Endothelial cell of umbilical vein (primary cell): ENCODE measurements at regions not wholly inside any gene's neighbourhood (a gene's known extent, or its start where the extent isn't known, plus 50 kb on each side); places are given as distances from the start of the nearest gene placed in this dataset.

Experiments
- BruUV-seq: library from RNA; stranded (reverse); fragments of 400-500 nt; replicated peaks from 2 replicates; lab custom pipeline; 2021; lab: Mats Ljungman, UMichigan
- CTCF ChIA-PET: fragments of 300-600, 350-600 bp; sonication (Branson Sonifier 250); formaldehyde crosslinking; loops from one replicate; lab custom pipeline; 2021; ENCODE audit warnings: antibody characterized with exemption, inconsistent platforms; lab: Charles Lee
- POLR2A ChIA-PET: fragments of 300-600, 350-600 bp; sonication (Branson Sonifier 250); formaldehyde crosslinking; loops from one replicate; lab custom pipeline; 2021; ENCODE audit warnings: antibody characterized with exemption, inconsistent platforms; lab: Charles Lee
- DNase-seq: peaks from one replicate; pipeline ENCODE4 v3.0.0-alpha.2; 2011; ENCODE audit warnings: low read depth, low spot score
- FAIRE-seq: peaks from 2 replicates; lab custom pipeline; 2011; peaks lifted over from hg19 to GRCh38; lab: Jason Lieb, UNC
- H2AFZ ChIP-seq: 2 replicates; pipeline ENCODE4 v1.6.0; 2012; ENCODE audit warnings: low read depth, low read length, control low read depth, inconsistent platforms
- H3K27ac ChIP-seq: 2 replicates; pipeline ENCODE4 v1.5.1; 2011; ENCODE audit warnings: low read depth, mild to moderate bottlenecking, control low read depth, low read length, moderate library complexity; ENCODE audit not compliant: insufficient read depth
- H3K27me3 ChIP-seq, 2 experiments: 2 replicates each; pipeline versions ENCODE4 v1.6.0 to v1.6.1; 2011; ENCODE audit warnings: low read length in 2 of 2, mixed read lengths in 1 of 2; ENCODE audit not compliant: control insufficient read depth in 2 of 2, insufficient read depth in 2 of 2
- H3K36me3 ChIP-seq, 2 experiments: 2 replicates in 1 of 2; 3 replicates in 1 of 2; pipeline ENCODE4 v1.5.1; 2011; ENCODE audit warnings: low read length in 2 of 2, mild to moderate bottlenecking in 1 of 2, moderate library complexity in 1 of 2; ENCODE audit not compliant: control insufficient read depth in 2 of 2, insufficient read depth in 2 of 2; ENCODE audit errors: extremely low read depth in 1 of 2
- H3K4me1 ChIP-seq: 3 replicates; pipeline ENCODE4 v1.5.1; 2011; ENCODE audit warnings: mild to moderate bottlenecking, low read length; ENCODE audit not compliant: control insufficient read depth, insufficient read depth; ENCODE audit errors: extremely low read depth
- H3K4me2 ChIP-seq: 2 replicates; pipeline ENCODE4 v1.6.1; 2011; ENCODE audit warnings: low read length, control low read depth, mixed read lengths; ENCODE audit not compliant: insufficient read depth
- H3K4me3 ChIP-seq, 3 experiments: fragments of 200-600 bp in 1 of 3; sonication (generic), shearing (Covaris generic) in 1 of 3; replicated peaks in 1 of 3; 2 replicates each; pipeline ENCODE4 v1.5.1; 2011 to 2016; ENCODE audit warnings: control low read depth in 3 of 3, low read length in 3 of 3, mild to moderate bottlenecking in 2 of 3, inconsistent platforms in 1 of 3, low read depth in 1 of 3, moderate library complexity in 1 of 3; ENCODE audit not compliant: insufficient read depth in 1 of 3
- H3K79me2 ChIP-seq: 2 replicates; pipeline ENCODE4 v1.6.0; 2012; ENCODE audit warnings: low read length, inconsistent platforms; ENCODE audit not compliant: control insufficient read depth, insufficient read depth
- H3K9ac ChIP-seq: replicated peaks from 2 replicates; pipeline ENCODE3; 2011; ENCODE audit warnings: low read length, control low read depth; ENCODE audit not compliant: insufficient read depth; ENCODE audit errors: extremely low read depth
- H3K9me1 ChIP-seq: replicated peaks from 3 replicates; pipeline ENCODE4 v1.6.0; 2011; ENCODE audit warnings: mild to moderate bottlenecking, low read length; ENCODE audit not compliant: control insufficient read depth, insufficient read depth; ENCODE audit errors: extremely low read depth
- H3K9me3 ChIP-seq: replicated peaks from 2 replicates; pipeline ENCODE4 v1.5.1; 2012; ENCODE audit warnings: low read length, inconsistent platforms; ENCODE audit not compliant: control insufficient read depth, insufficient read depth
- H4K20me1 ChIP-seq: replicated peaks from 2 replicates; pipeline ENCODE3; 2011; ENCODE audit warnings: mild to moderate bottlenecking, low read length; ENCODE audit not compliant: control insufficient read depth, insufficient read depth; ENCODE audit errors: extremely low read depth
- POLR2AphosphoS5 ChIP-seq: IDR thresholded peaks from 2 replicates; pipeline ENCODE4 v1.6.1; 2012; ENCODE audit warnings: low read depth, mild to moderate bottlenecking, control low read depth, low read length, moderate library complexity; ENCODE audit not compliant: insufficient read depth
- dilution Hi-C: fragments of 300-500 bp; cut with MboI; formaldehyde crosslinking; loops from one replicate; pipeline ENCODE4 v1.15.0; 2019; ENCODE audit warnings: low sequenced_read_pairs; ENCODE audit not compliant: extremely low pct_ligation_motif_present
- intact Hi-C: fragments of 100-400 bp; cut with micrococcal nuclease; formaldehyde crosslinking; loops from one replicate; pipeline ENCODE4 v1.10.0; 2022

- intact Hi-C loops (no loop called here), dilution Hi-C loops (no loop called here)
- FAIRE-seq (no peak), DNase-seq (no peak)
- CTCF ChIA-PET, result no interaction called here
- Histone ChIP-seq H2AFZ (no peak overlapping the region), H3K27me3 (no peaks in the 10 kb centered on the region), H3K4me1 (no peaks in the 10 kb centered on the region), H4K20me1 (no peaks in the 10 kb centered on the region), H3K9me3 (peaks cover under 1% of the 10 kb centered on the region), H3K4me3 (no peak overlapping the region), H3K79me2 (no peaks in the 10 kb centered on the region), H3K4me2 (no peak overlapping the region), H3K36me3 (no peaks in the 10 kb centered on the region), H3K9ac (no peak overlapping the region), H3K27ac (no peak overlapping the region), H3K9me1 (no peaks in the 10 kb centered on the region)
- no peak for TF ChIP-seq POLR2AphosphoS5
- no TSS peak for BruUV-seq
- POLR2A ChIA-PET, result no interaction called here
These were observed 50.3 kb upstream of the VSTM2B start for GRCh38 chr19:29475469-29475868.
